Naive B cell (primary cell): ENCODE measurements at regions not wholly inside any gene's neighbourhood (a gene's known extent, or its start where the extent isn't known, plus 50 kb on each side); places are given as distances from the start of the nearest gene placed in this dataset.

Experiments used
- ATAC-seq, 2 donors: fragments of 150-1000 bp; cut with Tn5 transposase; 2 replicates each; pipeline ENCODE4 v1.10.0; 2021; ENCODE audit warnings: low read depth in 2 of 2, mild to moderate bottlenecking in 2 of 2, moderate library complexity in 2 of 2
- DNase-seq: peaks from one replicate; pipeline ENCODE4 v3.0.0; 2022
- H3K27ac Mint-ChIP-seq, 6 donors: one replicate each; pipeline ENCODE4 v1.8.0; 2020 to 2022; ENCODE audit warnings: mild to moderate bottlenecking in 6 of 6, mixed read lengths in 6 of 6, moderate library complexity in 5 of 6, inconsistent platforms in 2 of 6
- H3K27me3 Mint-ChIP-seq, 3 donors: one replicate each; pipeline ENCODE4 v1.8.0; 2021 to 2022; ENCODE audit warnings: mixed read lengths in 3 of 3, mild to moderate bottlenecking in 1 of 3
- H3K36me3 Mint-ChIP-seq, 2 donors: one replicate each; pipeline ENCODE4 v1.8.0; 2020 to 2022; ENCODE audit warnings: mixed read lengths in 2 of 2, inconsistent platforms in 1 of 2, mild to moderate bottlenecking in 1 of 2
- H3K4me1 Mint-ChIP-seq, 3 donors: one replicate each; pipeline ENCODE4 v1.8.0; 2020 to 2022; ENCODE audit warnings: mixed read lengths in 3 of 3, inconsistent platforms in 1 of 3, mild to moderate bottlenecking in 1 of 3, moderate library complexity in 1 of 3
- H3K4me3 Mint-ChIP-seq, 8 donors: one replicate each; pipeline ENCODE4 v1.8.0; 2020 to 2022; ENCODE audit warnings: mild to moderate bottlenecking in 8 of 8, mixed read lengths in 8 of 8, moderate library complexity in 8 of 8, inconsistent platforms in 2 of 8
- H3K9me3 Mint-ChIP-seq, 7 donors: one replicate each; pipeline ENCODE4 v1.8.0; 2020 to 2022; ENCODE audit warnings: mixed read lengths in 7 of 7, mild to moderate bottlenecking in 5 of 7, inconsistent platforms in 2 of 7, moderate library complexity in 1 of 7

DNA sequence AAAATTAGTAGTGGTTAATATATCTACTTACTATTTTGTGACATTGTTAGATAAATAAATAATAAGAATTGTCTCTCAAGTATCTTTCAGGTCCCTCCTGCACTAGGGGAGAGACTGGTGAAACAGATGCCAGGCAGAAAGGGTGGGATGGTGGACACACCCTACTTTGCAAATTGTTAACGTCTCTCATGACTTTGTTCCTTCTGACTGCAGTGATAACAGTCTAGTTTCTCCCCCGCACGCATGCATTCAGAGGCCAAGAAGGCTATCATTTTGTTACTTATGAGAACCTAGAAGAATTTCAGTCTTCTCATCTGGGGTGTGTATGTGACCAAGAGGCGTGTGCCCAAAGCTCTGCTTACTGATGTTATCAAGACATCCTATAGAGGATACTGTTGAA lies 152.3 kb downstream of the EDN1 start:
- no peaks in the 10 kb centered on the region for H3K36me3 Mint-ChIP-seq
- peaks cover 11 to 34% (median 18%) of the 10 kb centered on the region in 3 donors for H3K27me3 Mint-ChIP-seq
- H3K9me3 Mint-ChIP-seq, result no peaks in the 10 kb centered on the region
- no peak for ATAC-seq
- DNase-seq, result no peak
- H3K27ac Mint-ChIP-seq, result no peak overlapping the region
- H3K4me3 Mint-ChIP-seq, result no peak overlapping the region
- no peaks in the 10 kb centered on the region for H3K4me1 Mint-ChIP-seq

DNA sequence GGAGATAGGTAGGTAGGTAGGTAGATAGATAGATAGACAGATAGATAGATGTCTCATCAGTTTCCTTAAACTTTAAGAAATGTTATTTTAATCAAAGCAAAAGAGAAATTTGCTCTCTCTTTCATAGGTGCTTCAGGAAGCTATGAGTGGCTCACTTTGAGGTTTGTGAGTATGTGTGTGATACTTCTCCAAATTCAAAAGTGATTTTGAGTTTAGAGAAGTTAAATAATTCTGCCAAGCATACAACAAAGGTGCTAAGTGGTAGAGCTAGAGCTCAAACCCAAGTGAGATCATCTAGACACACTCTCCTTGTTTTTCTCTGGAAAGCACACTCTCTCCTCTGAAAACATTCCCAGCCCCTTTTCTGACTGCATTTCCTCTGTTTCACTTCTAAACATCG lies 156.2 kb downstream of the EDN1 start:
- H3K36me3 Mint-ChIP-seq, result peaks cover 5 to 9% of the 10 kb centered on the region in 2 donors
- peaks cover 17 to 35% (median 31%) of the 10 kb centered on the region in 3 donors for H3K27me3 Mint-ChIP-seq
- ATAC-seq, result no peak
- H3K9me3 Mint-ChIP-seq, result peaks cover 0 to 5% (median 2%) of the 10 kb centered on the region in 7 donors
- no peaks in the 10 kb centered on the region for H3K4me1 Mint-ChIP-seq
- H3K4me3 Mint-ChIP-seq, result no peak overlapping the region
- no peak overlapping the region for H3K27ac Mint-ChIP-seq
- DNase-seq, result no peak

DNA sequence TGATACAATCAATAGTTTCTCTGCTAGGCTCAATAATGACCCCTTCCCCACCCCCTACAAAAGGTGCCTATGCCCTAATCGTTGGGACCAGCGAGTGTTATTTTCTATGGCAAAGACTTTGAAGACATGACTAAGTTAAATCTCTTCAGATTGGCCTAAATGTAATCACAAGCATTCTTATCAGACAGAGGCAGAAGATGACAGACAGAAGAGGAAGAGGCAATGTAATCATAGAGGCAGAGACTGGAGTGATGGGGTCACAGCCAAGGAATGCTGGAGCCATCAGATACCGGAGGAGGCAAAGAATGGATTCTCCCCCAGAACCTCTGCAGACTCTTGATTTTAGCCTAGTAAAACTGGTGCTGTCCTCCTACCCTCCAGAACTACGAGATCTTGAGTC lies 159.3 kb downstream of the EDN1 start:
- Mint-ChIP-seq H3K27ac (no peak overlapping the region), H3K36me3 (peaks cover 5 to 22% of the 10 kb centered on the region in 2 donors), H3K4me1 (no peaks in the 10 kb centered on the region), H3K4me3 (no peak overlapping the region), H3K9me3 (peaks cover 9 to 32% (median 19%) of the 10 kb centered on the region in 7 donors), H3K27me3 (peaks cover 6 to 26% (median 17%) of the 10 kb centered on the region in 3 donors)
- DNase-seq, result no peak
- ATAC-seq, result no peak

DNA sequence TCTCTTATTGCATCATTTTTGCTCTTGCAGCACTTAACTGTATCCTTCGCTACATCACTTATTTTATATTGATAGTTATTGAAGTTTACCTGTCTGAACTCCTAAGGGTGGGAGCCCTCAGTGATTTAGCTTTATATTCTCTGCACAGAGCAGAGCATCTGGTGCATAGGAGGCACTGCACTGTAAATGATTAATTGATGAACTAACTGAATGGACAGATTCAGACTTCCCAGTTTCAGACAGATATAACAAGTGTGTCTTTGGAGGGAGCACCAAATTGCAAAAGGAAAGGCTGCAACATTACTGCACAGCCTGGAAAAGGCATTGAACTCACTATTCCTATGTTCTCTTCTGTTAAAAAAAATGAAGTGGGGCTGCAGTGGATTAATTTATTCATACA lies 160.3 kb downstream of the EDN1 start:
- peaks cover 6 to 26% (median 17%) of the 10 kb centered on the region in 3 donors for H3K27me3 Mint-ChIP-seq
- DNase-seq, result no peak
- H3K4me3 Mint-ChIP-seq, result no peak overlapping the region
- no peak overlapping the region for H3K27ac Mint-ChIP-seq
- H3K36me3 Mint-ChIP-seq, result peaks cover 5 to 22% of the 10 kb centered on the region in 2 donors
- peaks cover 12 to 40% (median 22%) of the 10 kb centered on the region in 7 donors for H3K9me3 Mint-ChIP-seq
- ATAC-seq, result no peak
- H3K4me1 Mint-ChIP-seq, result no peaks in the 10 kb centered on the region

DNA sequence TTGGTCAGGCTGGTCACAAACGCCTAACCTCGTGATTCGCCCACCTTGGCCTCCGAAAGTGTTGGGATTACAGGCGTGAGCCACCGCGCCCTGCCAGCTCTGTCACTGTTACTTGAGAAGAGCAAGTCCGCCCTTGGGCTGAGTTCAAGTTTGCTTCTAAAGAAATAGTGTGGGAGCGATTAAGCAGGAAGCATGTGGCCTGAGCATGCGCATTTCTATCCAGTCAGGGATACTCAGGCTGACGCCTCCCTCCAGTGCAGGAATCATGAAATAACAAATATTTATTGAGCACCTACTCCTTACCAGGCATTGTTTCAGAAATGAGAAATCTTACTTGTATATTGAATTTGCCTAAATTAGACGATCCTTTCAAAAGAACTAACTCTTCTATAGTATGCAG lies 166.2 kb downstream of the EDN1 start:
- Mint-ChIP-seq H3K4me1 (no peaks in the 10 kb centered on the region), H3K4me3 (no peak overlapping the region), H3K36me3 (peaks cover 0 to 14% of the 10 kb centered on the region in 2 donors), H3K27me3 (peaks cover 4 to 40% (median 14%) of the 10 kb centered on the region in 3 donors), H3K9me3 (peaks cover 16 to 42% (median 23%) of the 10 kb centered on the region in 7 donors), H3K27ac (no peak overlapping the region)
- ATAC-seq (no peak), DNase-seq (no peak)

DNA sequence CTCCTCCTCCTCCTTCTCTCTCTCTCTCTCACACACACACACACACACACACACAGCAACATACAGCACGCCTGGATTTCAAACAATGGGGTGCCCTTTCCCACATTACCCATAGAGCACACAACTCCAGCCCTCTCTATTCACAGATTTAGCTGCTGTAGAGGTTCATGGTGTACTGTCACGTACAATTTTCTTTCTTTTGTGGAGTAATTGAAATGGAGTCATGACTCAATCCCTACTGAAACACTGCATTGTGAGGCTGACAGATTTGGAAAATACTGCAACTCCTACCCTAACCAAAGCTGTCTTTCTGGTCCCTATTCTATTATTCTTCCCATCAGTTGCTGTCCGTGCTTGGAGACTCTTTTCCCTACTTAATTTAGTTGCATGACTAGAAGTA lies 166.9 kb downstream of the EDN1 start:
- Mint-ChIP-seq H3K4me1 (no peaks in the 10 kb centered on the region), H3K9me3 (peaks cover 16 to 36% (median 23%) of the 10 kb centered on the region in 7 donors), H3K27ac (no peak overlapping the region), H3K36me3 (peaks cover 0 to 13% of the 10 kb centered on the region in 2 donors), H3K27me3 (peaks cover 4 to 40% (median 14%) of the 10 kb centered on the region in 3 donors), H3K4me3 (no peak overlapping the region)
- ATAC-seq (no peak), DNase-seq (no peak)

DNA sequence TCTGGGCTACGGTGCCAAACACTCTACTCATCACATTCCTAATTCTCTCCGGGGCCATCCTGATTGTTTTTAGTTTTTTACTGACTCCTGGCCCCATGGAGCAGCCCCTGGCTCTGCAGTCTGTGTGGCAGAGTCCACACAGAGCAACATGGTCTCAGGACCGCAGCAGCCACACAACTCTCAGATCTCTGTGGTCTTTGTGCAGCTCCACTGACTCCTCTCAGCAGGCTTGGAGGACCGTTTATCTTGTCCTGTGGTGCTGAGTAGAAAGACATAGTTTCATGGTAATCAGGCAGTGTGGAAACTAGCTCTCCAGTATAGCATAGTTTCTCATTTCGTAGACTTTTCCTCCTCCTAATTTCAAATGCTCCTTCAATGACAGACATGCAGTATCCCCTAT lies 168.4 kb downstream of the EDN1 start:
- no peak overlapping the region for H3K4me3 Mint-ChIP-seq
- peaks cover 4 to 40% (median 14%) of the 10 kb centered on the region in 3 donors for H3K27me3 Mint-ChIP-seq
- H3K4me1 Mint-ChIP-seq, result no peaks in the 10 kb centered on the region
- H3K36me3 Mint-ChIP-seq, result peaks cover 0 to 3% of the 10 kb centered on the region in 2 donors
- H3K9me3 Mint-ChIP-seq, result peaks cover 9 to 24% (median 14%) of the 10 kb centered on the region in 7 donors
- H3K27ac Mint-ChIP-seq, result no peak overlapping the region
- no peak for DNase-seq
- no peak for ATAC-seq

DNA sequence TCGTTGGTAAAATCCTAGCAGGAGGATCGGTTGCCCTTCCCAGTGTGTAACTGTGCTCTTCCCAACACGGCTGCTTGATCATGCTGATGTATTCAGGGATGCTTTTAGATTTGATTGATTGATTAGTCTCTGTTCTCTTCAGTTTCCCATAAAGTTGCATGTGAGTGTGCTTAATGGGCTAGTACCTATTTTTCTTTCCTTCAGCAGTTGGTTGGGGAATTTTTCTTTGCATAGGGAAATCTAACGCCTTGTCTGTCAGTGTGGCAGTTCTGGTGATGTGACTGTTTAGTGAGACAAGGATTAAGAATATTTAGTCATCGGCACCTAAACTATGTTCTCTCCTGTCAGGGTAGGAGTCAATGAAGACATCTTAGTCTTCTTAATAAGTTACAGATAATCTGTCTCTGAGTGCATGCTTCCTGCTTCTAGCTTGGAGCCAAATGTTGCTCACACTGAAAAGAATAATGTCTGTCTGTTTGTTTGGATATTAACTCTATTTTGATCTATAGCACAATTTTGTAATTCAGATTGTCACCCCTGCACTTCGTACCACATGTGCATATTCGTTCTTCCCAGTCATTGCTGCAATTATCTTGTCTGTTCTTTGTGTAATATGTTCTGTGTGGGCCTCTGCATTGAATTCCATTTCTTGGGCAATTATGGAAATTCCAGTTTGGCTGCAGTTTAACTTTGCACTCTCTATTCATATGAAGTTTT lies 169.9 kb downstream of the EDN1 start:
- no peaks in the 10 kb centered on the region for H3K36me3 Mint-ChIP-seq
- DNase-seq (no peak), ATAC-seq (no peak)
- H3K4me3 Mint-ChIP-seq, result no peak overlapping the region
- no peaks in the 10 kb centered on the region for H3K4me1 Mint-ChIP-seq
- H3K27ac Mint-ChIP-seq, result no peak overlapping the region
- H3K9me3 Mint-ChIP-seq, result peaks cover 0 to 10% (median 4%) of the 10 kb centered on the region in 7 donors
- peaks cover 4 to 46% (median 19%) of the 10 kb centered on the region in 3 donors for H3K27me3 Mint-ChIP-seq

DNA sequence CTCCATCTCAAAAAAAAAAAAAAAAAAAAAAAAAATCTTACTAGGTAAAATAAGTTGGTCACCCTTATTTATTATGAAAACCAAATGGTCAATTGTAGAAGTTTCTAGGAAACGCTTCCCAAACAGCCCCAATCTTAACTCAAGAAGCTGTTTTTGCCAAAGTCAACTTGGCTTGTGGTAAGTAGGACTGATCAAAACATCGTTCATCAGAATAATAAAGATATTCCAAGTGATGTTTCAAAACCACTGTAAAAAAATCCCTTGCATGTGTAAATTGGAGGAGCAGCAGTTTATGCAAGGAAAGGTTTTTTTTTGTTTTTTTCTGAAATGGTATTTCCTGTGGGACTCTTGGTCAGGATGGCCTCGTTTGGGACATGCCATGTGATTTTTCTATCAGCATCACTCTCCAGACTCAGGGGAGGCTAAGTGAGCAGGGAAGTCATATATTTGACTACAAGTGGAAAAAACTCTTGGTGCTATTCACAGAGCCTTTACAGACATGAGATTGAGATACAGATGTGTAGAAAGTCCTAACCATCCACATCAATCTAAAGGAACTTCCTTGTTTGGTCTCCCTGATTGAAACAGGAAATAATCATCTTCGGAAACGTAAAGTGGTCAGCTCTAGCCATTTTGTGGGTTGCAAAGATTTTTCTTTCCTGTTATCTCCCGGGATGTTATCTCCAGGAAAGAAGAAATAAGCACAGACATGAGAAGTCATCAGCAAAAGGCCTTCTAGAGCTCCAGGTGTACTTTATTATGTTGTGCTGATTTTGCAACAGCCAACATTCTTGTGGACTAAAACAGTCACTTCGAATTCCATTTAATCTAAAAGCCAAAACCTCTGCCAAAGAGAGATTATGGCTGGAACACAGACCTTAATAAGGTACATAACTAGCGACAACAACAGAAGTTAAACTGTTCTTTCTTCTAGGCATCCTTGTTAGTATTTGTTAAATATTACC lies 177.8 kb downstream of the EDN1 start:
- DNase-seq (no peak), ATAC-seq (no peak)
- Mint-ChIP-seq H3K4me3 (no peak overlapping the region), H3K9me3 (peaks cover 0 to 5% (median 0%) of the 10 kb centered on the region in 7 donors), H3K36me3 (no peaks in the 10 kb centered on the region), H3K27ac (no peak overlapping the region), H3K27me3 (peaks cover 9 to 22% (median 18%) of the 10 kb centered on the region in 3 donors), H3K4me1 (no peaks in the 10 kb centered on the region)

DNA sequence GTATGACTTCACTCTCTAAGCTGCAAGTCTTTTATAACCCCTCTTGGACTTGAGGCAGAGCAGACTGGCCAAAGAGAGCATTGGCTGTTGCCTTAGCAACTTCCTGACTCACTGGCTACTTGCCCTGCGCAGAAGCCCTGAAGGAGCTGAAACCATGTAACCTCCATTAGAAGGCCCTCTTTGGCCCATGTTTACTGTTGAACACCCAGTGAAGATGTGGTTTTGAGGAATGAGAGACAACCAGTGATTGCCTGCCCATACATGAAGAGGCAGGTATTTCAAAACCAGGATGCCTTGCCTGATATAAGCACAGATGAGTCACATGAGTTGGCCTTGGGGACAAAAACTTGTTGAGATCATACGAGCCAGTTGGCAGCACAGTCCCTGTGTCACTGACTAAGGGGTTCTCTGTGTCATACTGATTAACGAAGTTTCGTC lies 182.5 kb downstream of the EDN1 start:
- H3K27ac Mint-ChIP-seq, result no peak overlapping the region
- no peak overlapping the region for H3K4me3 Mint-ChIP-seq
- DNase-seq (no peak), ATAC-seq (no peak)
- H3K27me3 Mint-ChIP-seq, result peaks cover 0 to 21% (median 17%) of the 10 kb centered on the region in 3 donors
- no peaks in the 10 kb centered on the region for H3K36me3 Mint-ChIP-seq
- H3K9me3 Mint-ChIP-seq, result no peaks in the 10 kb centered on the region
- H3K4me1 Mint-ChIP-seq, result peaks cover 0 to 7% (median 4%) of the 10 kb centered on the region in 3 donors

DNA sequence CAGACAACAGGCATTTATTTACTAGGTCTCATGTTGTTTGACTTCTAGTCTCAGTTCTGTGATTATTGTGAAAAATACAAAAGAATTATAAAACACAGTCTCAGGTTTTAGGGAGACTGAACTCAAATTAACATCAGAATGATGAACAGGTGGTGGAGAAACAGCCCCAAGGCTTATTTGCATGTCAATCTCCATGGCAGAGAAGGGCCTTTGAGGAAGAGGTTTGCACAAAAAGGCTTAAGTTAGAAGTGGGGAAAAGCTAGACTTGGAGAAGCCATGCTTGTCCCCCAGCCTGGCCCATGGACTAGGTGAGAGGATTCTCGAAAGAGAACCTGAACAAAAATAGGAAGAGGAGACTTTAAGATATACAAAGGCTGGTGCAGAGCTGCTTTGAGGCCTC lies 183.3 kb downstream of the EDN1 start:
- Mint-ChIP-seq H3K36me3 (no peaks in the 10 kb centered on the region), H3K4me3 (no peak overlapping the region), H3K27ac (no peak overlapping the region), H3K27me3 (peaks cover 0 to 17% (median 14%) of the 10 kb centered on the region in 3 donors), H3K4me1 (peaks cover 0 to 7% (median 4%) of the 10 kb centered on the region in 3 donors), H3K9me3 (no peaks in the 10 kb centered on the region)
- no peak for DNase-seq
- ATAC-seq, result no peak

DNA sequence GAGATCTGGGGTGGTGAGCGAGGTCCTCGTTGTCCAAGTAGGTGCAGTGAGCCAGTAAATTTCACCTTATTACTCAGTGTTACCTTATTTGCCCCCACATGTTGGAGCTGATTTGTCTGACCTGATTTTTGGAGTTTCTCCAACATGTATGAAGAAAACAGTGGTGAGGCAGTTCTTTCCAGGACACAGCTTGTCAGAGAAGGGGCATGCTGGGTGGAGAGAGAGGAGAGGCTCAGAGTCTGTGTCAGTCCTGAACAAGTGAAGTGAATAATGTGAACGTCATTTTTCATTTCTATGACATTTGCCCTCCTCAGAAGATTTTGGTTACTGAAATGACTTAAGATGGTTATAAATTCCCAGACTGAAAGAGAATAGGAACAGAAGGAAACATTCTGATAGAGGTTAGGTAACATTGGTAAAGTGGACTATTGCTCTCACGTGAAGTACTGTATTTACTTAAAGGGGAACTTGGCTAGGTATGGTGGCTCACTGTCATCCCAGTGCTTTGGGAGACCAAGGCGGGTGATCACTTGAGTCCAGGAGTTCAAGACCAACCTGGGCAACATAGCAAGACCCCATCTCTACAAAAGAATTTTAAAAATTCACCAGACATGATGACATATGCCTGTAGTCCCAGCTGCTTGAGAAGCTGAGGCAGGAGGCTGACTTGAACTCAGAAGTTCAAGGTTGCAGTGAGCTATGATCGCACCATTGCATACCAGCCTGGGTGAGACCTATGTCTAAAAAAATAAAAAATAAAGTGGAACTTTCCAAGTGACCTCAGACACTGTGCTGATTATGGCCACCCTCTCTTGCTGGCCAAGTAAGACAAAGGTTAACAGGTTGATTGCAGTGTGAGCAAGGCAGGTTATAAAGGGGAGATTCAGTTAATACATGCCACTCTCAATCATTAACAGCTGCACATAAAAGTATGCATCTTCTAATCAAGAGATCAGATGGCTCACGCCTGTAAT lies 184.3 kb downstream of the EDN1 start:
- ATAC-seq, result no peak
- Mint-ChIP-seq H3K4me1 (peaks cover 0 to 7% (median 4%) of the 10 kb centered on the region in 3 donors), H3K36me3 (no peaks in the 10 kb centered on the region), H3K9me3 (no peaks in the 10 kb centered on the region), H3K27me3 (peaks cover 0 to 17% (median 14%) of the 10 kb centered on the region in 3 donors), H3K27ac (no peak overlapping the region), H3K4me3 (no peak overlapping the region)
- DNase-seq, result no peak
